Ishikawa (cell line): ENCODE measurements at regions not wholly inside any gene's neighbourhood (a gene's known extent, or its start where the extent isn't known, plus 50 kb on each side); places are given as distances from the start of the nearest gene placed in this dataset.

Experiments
- CEBPB ChIP-seq: IDR thresholded peaks from 2 replicates; pipeline ENCODE4 v1.6.1; 2012
- CREB1 ChIP-seq: IDR thresholded peaks from 2 replicates; pipeline ENCODE4 v1.6.1; 2012; ENCODE audit warnings: low read depth
- EGR1 ChIP-seq: IDR thresholded peaks from 2 replicates; pipeline ENCODE4 v1.6.1; 2012
- EP300 ChIP-seq: IDR thresholded peaks from 2 replicates; pipeline ENCODE4 v1.6.1; 2012; ENCODE audit warnings: borderline replicate concordance
- FOXM1 ChIP-seq: IDR thresholded peaks from 2 replicates; pipeline ENCODE4 v1.6.1; 2012; ENCODE audit warnings: low read depth, borderline replicate concordance
- RAD21 ChIP-seq: IDR thresholded peaks from 2 replicates; pipeline ENCODE4 v1.6.1; 2012; ENCODE audit warnings: low read depth
- REST ChIP-seq: IDR thresholded peaks from 2 replicates; pipeline ENCODE4 v1.6.1; 2012; ENCODE audit warnings: low read depth, mild to moderate bottlenecking
- TAF1 ChIP-seq: IDR thresholded peaks from 2 replicates; pipeline ENCODE4 v1.6.1; 2012; ENCODE audit warnings: low read depth, mild to moderate bottlenecking
- TCF12 ChIP-seq: IDR thresholded peaks from 2 replicates; pipeline ENCODE4 v1.6.1; 2012; ENCODE audit warnings: low read depth
- TEAD4 ChIP-seq: IDR thresholded peaks from 2 replicates; pipeline ENCODE4 v1.6.1; 2012
- YY1 ChIP-seq: IDR thresholded peaks from 2 replicates; pipeline ENCODE4 v1.6.1; 2012; ENCODE audit warnings: low read depth
- TF ChIP-seq, protein P1 (sequence below): IDR thresholded peaks from 2 replicates; pipeline ENCODE4 v1.6.1; 2012
- TF ChIP-seq, protein P2 (sequence below): IDR thresholded peaks from 2 replicates; pipeline ENCODE4 v1.6.1; 2012

- no peak for TF ChIP-seq CEBPB
- TF ChIP-seq CREB1, result no peak
- TF ChIP-seq EGR1, result no peak
- TF ChIP-seq EP300, result no peak
- TF ChIP-seq TAF1, result no peak
- TF ChIP-seq RAD21, result no peak
- TF ChIP-seq, protein P1, sequence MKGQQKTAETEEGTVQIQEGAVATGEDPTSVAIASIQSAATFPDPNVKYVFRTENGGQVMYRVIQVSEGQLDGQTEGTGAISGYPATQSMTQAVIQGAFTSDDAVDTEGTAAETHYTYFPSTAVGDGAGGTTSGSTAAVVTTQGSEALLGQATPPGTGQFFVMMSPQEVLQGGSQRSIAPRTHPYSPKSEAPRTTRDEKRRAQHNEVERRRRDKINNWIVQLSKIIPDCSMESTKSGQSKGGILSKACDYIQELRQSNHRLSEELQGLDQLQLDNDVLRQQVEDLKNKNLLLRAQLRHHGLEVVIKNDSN, result no peak
- TF ChIP-seq FOXM1, result no peak
- TF ChIP-seq TCF12, result no peak
- no peak for TF ChIP-seq TEAD4
- no peak for TF ChIP-seq YY1
- TF ChIP-seq, protein P2, sequence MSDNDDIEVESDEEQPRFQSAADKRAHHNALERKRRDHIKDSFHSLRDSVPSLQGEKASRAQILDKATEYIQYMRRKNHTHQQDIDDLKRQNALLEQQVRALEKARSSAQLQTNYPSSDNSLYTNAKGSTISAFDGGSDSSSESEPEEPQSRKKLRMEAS, result no peak
- no peak for TF ChIP-seq REST
Measured at GRCh38 chr4:19494961-19495360, 756.7 kb upstream of the SLIT2 start.
